MM.1S (cell line): ENCODE measurements at regions not wholly inside any gene's neighbourhood (a gene's known extent, or its start where the extent isn't known, plus 50 kb on each side); places are given as distances from the start of the nearest gene placed in this dataset.

Experiments
- DNase-seq: peaks from one replicate; pipeline ENCODE4 v3.0.0-alpha.2; 2015
- H2AFZ ChIP-seq: fragments of 300-600 bp; sonication (generic); 2 replicates; pipeline ENCODE4 v1.6.0; 2016; ENCODE audit warnings: antibody characterized with exemption, low read length
- H3F3A ChIP-seq: fragments of 300-600 bp; sonication (generic); 2 replicates; pipeline ENCODE4 v1.6.1; 2016; ENCODE audit warnings: mild to moderate bottlenecking, antibody characterized with exemption, low read length, moderate library complexity, mixed read lengths; ENCODE audit not compliant: insufficient read depth
- H3K27ac ChIP-seq: fragments of 300-600 bp; sonication (generic); 2 replicates; pipeline ENCODE4 v1.5.1; 2016; ENCODE audit warnings: mild to moderate bottlenecking, low read length
- H3K27me3 ChIP-seq: fragments of 300-600 bp; sonication (generic); replicated peaks from 2 replicates; pipeline ENCODE4 v1.6.0; 2016; ENCODE audit warnings: low read length; ENCODE audit not compliant: insufficient read depth
- H3K36me3 ChIP-seq: fragments of 300-600 bp; sonication (generic); replicated peaks from 2 replicates; pipeline ENCODE4 v1.6.1; 2016; ENCODE audit warnings: mild to moderate bottlenecking, low read length, mixed read lengths; ENCODE audit not compliant: insufficient read depth
- H3K4me1 ChIP-seq: fragments of 300-600 bp; sonication (generic); 2 replicates; pipeline ENCODE4 v1.6.1; 2016; ENCODE audit warnings: low read length, mixed read lengths
- H3K4me2 ChIP-seq: fragments of 300-600 bp; sonication (generic); 2 replicates; pipeline ENCODE4 v1.6.0; 2016; ENCODE audit warnings: low read depth, low read length
- H3K4me3 ChIP-seq: fragments of 300-600 bp; sonication (generic); 2 replicates; pipeline ENCODE4 v1.5.1; 2016; ENCODE audit warnings: low read length, mixed read lengths
- H3K79me2 ChIP-seq: fragments of 300-600 bp; sonication (generic); 2 replicates; pipeline ENCODE4 v1.6.1; 2016; ENCODE audit warnings: mixed run types, low read length, mixed read lengths
- H3K9ac ChIP-seq: fragments of 300-600 bp; sonication (generic); 2 replicates; pipeline ENCODE4 v1.6.1; 2016; ENCODE audit warnings: low read length, mixed read lengths
- H3K9me2 ChIP-seq: fragments of 300-600 bp; sonication (generic); replicated peaks from 2 replicates; pipeline ENCODE4 v1.6.1; 2016; ENCODE audit warnings: mild to moderate bottlenecking, low read length, mixed read lengths; ENCODE audit not compliant: insufficient read depth
- H3K9me3 ChIP-seq: fragments of 300-600 bp; sonication (generic); replicated peaks from 2 replicates; pipeline ENCODE4 v1.6.1; 2016; ENCODE audit warnings: mild to moderate bottlenecking, low read length, mixed read lengths; ENCODE audit not compliant: insufficient read depth
- H4K20me1 ChIP-seq: fragments of 300-600 bp; sonication (generic); 2 replicates; pipeline ENCODE4 v1.6.1; 2016; ENCODE audit warnings: mild to moderate bottlenecking, low read length, moderate library complexity, mixed read lengths; ENCODE audit not compliant: insufficient read depth
- EZH2 ChIP-seq: fragments of 300-600 bp; sonication (generic); optimal IDR thresholded peaks from 2 replicates; pipeline ENCODE3; 2017; ENCODE audit warnings: low read depth, mild to moderate bottlenecking, antibody characterized with exemption, low read length, mixed read lengths
- EZH2phosphoT487 ChIP-seq: fragments of 300-600 bp; sonication (generic); IDR thresholded peaks from 2 replicates; pipeline ENCODE4 v1.6.1; 2018; ENCODE audit warnings: antibody characterized with exemption, low read length
- TF ChIP-seq, protein P1 (sequence below): fragments of 300-600 bp; sonication (generic); IDR thresholded peaks from 2 replicates; pipeline ENCODE4 v1.5.1; 2016; ENCODE audit warnings: antibody characterized with exemption, low read length, mixed read lengths

DNA sequence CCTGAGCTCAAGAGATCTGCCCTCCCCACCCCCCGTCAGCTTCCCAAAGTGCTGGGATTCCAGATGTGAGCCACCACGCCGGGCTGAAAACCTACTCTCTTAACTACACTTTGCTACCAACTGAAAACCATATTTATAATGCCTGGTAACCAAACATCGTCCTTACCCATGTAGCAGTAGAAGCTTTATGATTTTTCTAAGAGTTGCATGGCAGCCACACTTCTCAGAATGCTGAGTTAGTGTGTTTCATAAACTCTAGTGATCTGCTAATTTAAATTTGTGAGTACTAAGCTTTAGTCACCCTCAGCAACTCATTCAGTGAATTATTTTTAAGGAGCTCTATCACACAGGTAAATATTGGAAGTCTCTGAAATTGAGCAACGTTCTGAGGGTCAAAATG, 478.4 kb downstream of the KDM4C start:
- peak; percentile 36 for DNase-seq
- TF ChIP-seq EZH2 (no peak), EZH2phosphoT487 (no peak)
- TF ChIP-seq, protein P1, sequence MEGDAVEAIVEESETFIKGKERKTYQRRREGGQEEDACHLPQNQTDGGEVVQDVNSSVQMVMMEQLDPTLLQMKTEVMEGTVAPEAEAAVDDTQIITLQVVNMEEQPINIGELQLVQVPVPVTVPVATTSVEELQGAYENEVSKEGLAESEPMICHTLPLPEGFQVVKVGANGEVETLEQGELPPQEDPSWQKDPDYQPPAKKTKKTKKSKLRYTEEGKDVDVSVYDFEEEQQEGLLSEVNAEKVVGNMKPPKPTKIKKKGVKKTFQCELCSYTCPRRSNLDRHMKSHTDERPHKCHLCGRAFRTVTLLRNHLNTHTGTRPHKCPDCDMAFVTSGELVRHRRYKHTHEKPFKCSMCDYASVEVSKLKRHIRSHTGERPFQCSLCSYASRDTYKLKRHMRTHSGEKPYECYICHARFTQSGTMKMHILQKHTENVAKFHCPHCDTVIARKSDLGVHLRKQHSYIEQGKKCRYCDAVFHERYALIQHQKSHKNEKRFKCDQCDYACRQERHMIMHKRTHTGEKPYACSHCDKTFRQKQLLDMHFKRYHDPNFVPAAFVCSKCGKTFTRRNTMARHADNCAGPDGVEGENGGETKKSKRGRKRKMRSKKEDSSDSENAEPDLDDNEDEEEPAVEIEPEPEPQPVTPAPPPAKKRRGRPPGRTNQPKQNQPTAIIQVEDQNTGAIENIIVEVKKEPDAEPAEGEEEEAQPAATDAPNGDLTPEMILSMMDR, result no peak
- H3K9ac ChIP-seq, result no peak overlapping the region
- H3K9me2 ChIP-seq, result no peaks in the 10 kb centered on the region
- H3K4me1 ChIP-seq, result peaks cover 30% of the 10 kb centered on the region
- H4K20me1 ChIP-seq, result no peaks in the 10 kb centered on the region
- H3K9me3 ChIP-seq, result no peaks in the 10 kb centered on the region
- H3K36me3 ChIP-seq, result no peaks in the 10 kb centered on the region
- no peak overlapping the region for H3K4me2 ChIP-seq
- peak overlapping the region; percentile 12; the same call in 1 of the 2 replicates for H2AFZ ChIP-seq
- H3K27ac ChIP-seq, result no peak overlapping the region
- H3K79me2 ChIP-seq, result no peaks in the 10 kb centered on the region
- H3F3A ChIP-seq, result 0 out of 2 replicates have a peak, but pooled peaks cover 6% of the 10 kb centered on the region
- no peaks in the 10 kb centered on the region for H3K27me3 ChIP-seq
- no peak overlapping the region for H3K4me3 ChIP-seq

DNA sequence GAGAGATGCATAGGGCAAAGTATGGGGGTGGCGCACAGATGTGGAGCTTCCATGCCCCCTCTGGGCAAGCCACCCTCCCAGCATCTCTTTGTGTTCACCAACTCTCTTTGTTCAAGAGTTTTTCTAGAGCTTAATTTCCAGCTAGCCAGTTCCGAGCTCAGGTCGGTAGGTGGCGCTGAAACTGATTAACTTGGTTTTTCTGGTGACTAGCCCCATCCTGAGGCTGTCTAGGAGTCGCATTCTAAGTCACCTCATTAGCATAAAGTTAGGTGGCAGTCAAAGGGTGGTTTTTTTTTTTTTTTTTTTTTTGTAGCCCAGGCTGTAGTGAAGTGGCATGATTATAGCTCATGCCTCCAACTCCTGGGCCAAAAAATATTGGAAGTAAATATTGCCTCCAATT, 476.4 kb downstream of the KDM4C start:
- H3K79me2 ChIP-seq, result no peaks in the 10 kb centered on the region
- H3F3A ChIP-seq, result 0 out of 2 replicates have a peak, but pooled peaks cover 6% of the 10 kb centered on the region
- no peak overlapping the region for H3K9ac ChIP-seq
- no peak overlapping the region for H2AFZ ChIP-seq
- DNase-seq, result peak; percentile 37
- no peaks in the 10 kb centered on the region for H3K36me3 ChIP-seq
- H3K27ac ChIP-seq, result no peak overlapping the region
- TF ChIP-seq EZH2, result no peak
- TF ChIP-seq, protein P1, result peak; percentile 50
- TF ChIP-seq EZH2phosphoT487, result no peak
- no peaks in the 10 kb centered on the region for H3K9me3 ChIP-seq
- no peaks in the 10 kb centered on the region for H3K27me3 ChIP-seq
- no peaks in the 10 kb centered on the region for H3K9me2 ChIP-seq
- no peak overlapping the region for H3K4me3 ChIP-seq
- H4K20me1 ChIP-seq, result no peaks in the 10 kb centered on the region
- no peak overlapping the region for H3K4me2 ChIP-seq
- peaks cover 30% of the 10 kb centered on the region for H3K4me1 ChIP-seq

DNA sequence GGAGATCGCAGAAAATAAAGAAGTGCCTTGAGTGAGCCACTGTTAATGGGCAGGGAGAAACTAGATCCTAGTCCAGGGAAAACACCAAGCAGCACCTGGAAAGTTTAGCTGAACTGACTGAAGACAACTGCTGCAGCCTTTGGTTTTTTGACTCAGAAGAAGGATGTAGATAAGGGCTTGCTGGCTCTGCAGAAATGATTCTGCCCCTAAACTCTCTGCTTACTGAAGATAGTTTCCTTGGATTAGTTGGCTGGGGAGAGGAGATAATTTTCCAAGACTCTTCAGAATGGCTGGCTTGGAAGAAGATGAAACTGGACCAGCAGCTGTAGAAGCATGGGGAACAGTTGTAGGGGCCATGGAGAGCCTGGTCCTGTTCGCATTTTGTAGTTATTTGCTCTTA, 471.8 kb downstream of the KDM4C start:
- no peak overlapping the region for H2AFZ ChIP-seq
- no peak overlapping the region for H3K4me3 ChIP-seq
- H3K9ac ChIP-seq, result no peak overlapping the region
- no peaks in the 10 kb centered on the region for H3K4me1 ChIP-seq
- no peak overlapping the region for H3K27ac ChIP-seq
- H3K36me3 ChIP-seq, result no peaks in the 10 kb centered on the region
- no peaks in the 10 kb centered on the region for H4K20me1 ChIP-seq
- H3K4me2 ChIP-seq, result no peak overlapping the region
- H3K9me3 ChIP-seq, result no peaks in the 10 kb centered on the region
- TF ChIP-seq EZH2 (no peak), EZH2phosphoT487 (no peak)
- TF ChIP-seq, protein P1, result no peak
- H3K27me3 ChIP-seq, result no peaks in the 10 kb centered on the region
- no peak for DNase-seq
- no peaks in the 10 kb centered on the region for H3K79me2 ChIP-seq
- no peaks in the 10 kb centered on the region for H3F3A ChIP-seq
- H3K9me2 ChIP-seq, result no peaks in the 10 kb centered on the region
